ENCODE measurements at regions not wholly inside any gene's neighbourhood (a gene's known extent, or its start where the extent isn't known, plus 50 kb on each side); places are given as distances from the start of the nearest gene placed in this dataset.

- Histone ChIP-seq H3K4me1 (ENCODE audit: insufficient read depth) (peaks cover 7% of the 10 kb centered on the region; the same call in 1 of the 2 replicates), H3K36me3 (ENCODE audit: insufficient read depth) (no peaks in the 10 kb centered on the region), H3K79me2 (replicated peaks; ENCODE audit: insufficient read depth) (no peaks in the 10 kb centered on the region), H3K27me3 (ENCODE audit: insufficient read depth) (no peaks in the 10 kb centered on the region), H3F3A (replicated peaks; ENCODE audit: low read depth) (no peaks in the 10 kb centered on the region), H3K27ac (ENCODE audit: low read depth) (no peak overlapping the region), H2AFZ (no peak overlapping the region), H3K4me2 (no peak overlapping the region), H3K9me2 (ENCODE audit: insufficient read depth) (peaks cover 10% of the 10 kb centered on the region; the same call in 1 of the 2 replicates), H3K4me3 (no peak overlapping the region), H4K20me1 (replicated peaks; ENCODE audit: insufficient read depth) (no peaks in the 10 kb centered on the region)
- TF ChIP-seq, protein P1, sequence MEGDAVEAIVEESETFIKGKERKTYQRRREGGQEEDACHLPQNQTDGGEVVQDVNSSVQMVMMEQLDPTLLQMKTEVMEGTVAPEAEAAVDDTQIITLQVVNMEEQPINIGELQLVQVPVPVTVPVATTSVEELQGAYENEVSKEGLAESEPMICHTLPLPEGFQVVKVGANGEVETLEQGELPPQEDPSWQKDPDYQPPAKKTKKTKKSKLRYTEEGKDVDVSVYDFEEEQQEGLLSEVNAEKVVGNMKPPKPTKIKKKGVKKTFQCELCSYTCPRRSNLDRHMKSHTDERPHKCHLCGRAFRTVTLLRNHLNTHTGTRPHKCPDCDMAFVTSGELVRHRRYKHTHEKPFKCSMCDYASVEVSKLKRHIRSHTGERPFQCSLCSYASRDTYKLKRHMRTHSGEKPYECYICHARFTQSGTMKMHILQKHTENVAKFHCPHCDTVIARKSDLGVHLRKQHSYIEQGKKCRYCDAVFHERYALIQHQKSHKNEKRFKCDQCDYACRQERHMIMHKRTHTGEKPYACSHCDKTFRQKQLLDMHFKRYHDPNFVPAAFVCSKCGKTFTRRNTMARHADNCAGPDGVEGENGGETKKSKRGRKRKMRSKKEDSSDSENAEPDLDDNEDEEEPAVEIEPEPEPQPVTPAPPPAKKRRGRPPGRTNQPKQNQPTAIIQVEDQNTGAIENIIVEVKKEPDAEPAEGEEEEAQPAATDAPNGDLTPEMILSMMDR (conservative IDR thresholded peaks at IDR 0.05; ENCODE audit: low read depth in 2 of 2) = no peak
- TF ChIP-seq, protein P2, sequence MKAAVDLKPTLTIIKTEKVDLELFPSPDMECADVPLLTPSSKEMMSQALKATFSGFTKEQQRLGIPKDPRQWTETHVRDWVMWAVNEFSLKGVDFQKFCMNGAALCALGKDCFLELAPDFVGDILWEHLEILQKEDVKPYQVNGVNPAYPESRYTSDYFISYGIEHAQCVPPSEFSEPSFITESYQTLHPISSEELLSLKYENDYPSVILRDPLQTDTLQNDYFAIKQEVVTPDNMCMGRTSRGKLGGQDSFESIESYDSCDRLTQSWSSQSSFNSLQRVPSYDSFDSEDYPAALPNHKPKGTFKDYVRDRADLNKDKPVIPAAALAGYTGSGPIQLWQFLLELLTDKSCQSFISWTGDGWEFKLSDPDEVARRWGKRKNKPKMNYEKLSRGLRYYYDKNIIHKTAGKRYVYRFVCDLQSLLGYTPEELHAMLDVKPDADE (IDR thresholded peaks at IDR 0.05) = no peak
- TF ChIP-seq JUNB (IDR thresholded peaks at IDR 0.05; ENCODE audit: unreplicated experiment) (no peak), EZH2phosphoT487 (IDR thresholded peaks at IDR 0.05; ENCODE audit: unreplicated experiment) (no peak), ZNF462 (CRISPR knock-in tag; IDR thresholded peaks at IDR 0.05) (no peak), STAT1 (IDR thresholded peaks at IDR 0.05; ENCODE audit: unreplicated experiment) (no peak), REST (IDR thresholded peaks at IDR 0.05; ENCODE audit: unreplicated experiment) (no peak), ZNF331 (CRISPR knock-in tag; IDR thresholded peaks at IDR 0.05; ENCODE audit: low read depth) (no peak), NANOG (IDR thresholded peaks at IDR 0.05; ENCODE audit: borderline replicate concordance) (no peak), CREB1 (CRISPR knock-in tag; IDR thresholded peaks at IDR 0.05; ENCODE audit: low read depth) (no peak), ZNF114 (CRISPR knock-in tag; IDR thresholded peaks at IDR 0.05) (no peak), POLR2AphosphoS5 (IDR thresholded peaks at IDR 0.05; ENCODE audit: low read depth) (no peak), EZH2 (IDR thresholded peaks at IDR 0.05; ENCODE audit: low read depth, unreplicated experiment) (no peak)
- DNase-seq (ENCODE audit: low spot score) (no peak), ATAC-seq (no peak)
- Mint-ChIP-seq H3K4me1 (peaks cover 12% of the 10 kb centered on the region), H3K9me3 (no peaks in the 10 kb centered on the region), H3K36me3 (ENCODE audit: low read depth) (no peaks in the 10 kb centered on the region), H3K27ac (no peak overlapping the region), H3K27me3 (ENCODE audit: insufficient read depth, low read depth, poor library complexity) (peaks cover 3% of the 10 kb centered on the region), H3K4me3 (no peak overlapping the region)
Observed at GRCh38 chr14:53893374-53893773, 63.3 kb downstream of the BMP4 start.

All from GM23338 (cell line).